GM12878 (cell line): ENCODE measurements at regions not wholly inside any gene's neighbourhood (a gene's known extent, or its start where the extent isn't known, plus 50 kb on each side); places are given as distances from the start of the nearest gene placed in this dataset.

Source experiments
- ATAC-seq: fragments of 200-7000 bp; cut with Tn5 transposase; 3 replicates; pipeline ENCODE4 v1.9.1; 2020; ENCODE audit warnings: mild to moderate bottlenecking, moderate library complexity
- BruUV-seq: library from RNA; stranded (reverse); fragments of 400-500 nt; replicated peaks from 2 replicates; lab custom pipeline; 2021; lab: Mats Ljungman, UMichigan
- CTCF ChIA-PET: fragments of 300-600 bp; sonication (Branson Sonifier 250); formaldehyde crosslinking; extraction: SDS; loops from one replicate; lab custom pipeline; 2021; ENCODE audit warnings: inconsistent platforms; lab: Yijun Ruan, JAX
- POLR2A ChIA-PET: fragments of 350-600 bp; formaldehyde crosslinking; extraction: SDS; loops from one replicate; lab custom pipeline; 2021; ENCODE audit warnings: inconsistent platforms; lab: Charles Lee
- RAD21 ChIA-PET: fragments of 300-600 bp; sonication (Branson Sonifier 250); formaldehyde crosslinking; loops from one replicate; lab custom pipeline; 2023; ENCODE audit warnings: antibody characterized with exemption; ENCODE audit not compliant: unreplicated experiment; lab: Charles Lee
- SMC1A ChIA-PET: fragments of 300-600 bp; sonication (Branson Sonifier 250); formaldehyde crosslinking; loops from one replicate; lab custom pipeline; 2023; ENCODE audit not compliant: unreplicated experiment, uncharacterized antibody; lab: Charles Lee
- DNase-seq: peaks from one replicate; pipeline ENCODE4 v3.0.0-alpha.2; 2011; ENCODE audit warnings: low read depth, low spot score
- FAIRE-seq: peaks from 3 replicates; lab custom pipeline; 2011; peaks lifted over from hg19 to GRCh38; lab: Jason Lieb, UNC
- H2AFZ ChIP-seq: 2 replicates; pipeline ENCODE4 v1.6.0; 2011; ENCODE audit warnings: low read depth, low read length, control low read depth; ENCODE audit not compliant: control insufficient read depth
- H3K27ac ChIP-seq: 2 replicates; pipeline ENCODE4 v1.5.1; 2011; ENCODE audit warnings: control low read depth; ENCODE audit not compliant: control insufficient read depth, insufficient read depth
- H3K27me3 ChIP-seq, 2 experiments: replicated peaks in 1 of 2; 2 replicates each; pipeline versions ENCODE4 v1.6.0 to v1.6.1; 2011; ENCODE audit warnings: low read length in 1 of 2; ENCODE audit not compliant: control insufficient read depth in 2 of 2, insufficient read depth in 2 of 2
- H3K36me3 ChIP-seq, 2 experiments: 2 replicates each; pipeline ENCODE4 v1.5.1; 2011; ENCODE audit warnings: low read length in 1 of 2; ENCODE audit not compliant: control insufficient read depth in 2 of 2, insufficient read depth in 2 of 2
- H3K4me1 ChIP-seq: 2 replicates; pipeline ENCODE4 v1.6.1; 2011; ENCODE audit warnings: mild to moderate bottlenecking, low read length, moderate library complexity, mixed read lengths; ENCODE audit not compliant: control insufficient read depth, insufficient read depth
- H3K4me2 ChIP-seq: 2 replicates; pipeline ENCODE4 v1.6.0; 2011; ENCODE audit warnings: control low read depth; ENCODE audit not compliant: control insufficient read depth, insufficient read depth
- H3K4me3 ChIP-seq: fragments of 200-600 bp; sonication (generic); 2 replicates; pipeline ENCODE4 v1.5.1; 2016
- H3K79me2 ChIP-seq: 2 replicates; pipeline ENCODE4 v1.6.0; 2011; ENCODE audit warnings: low read length; ENCODE audit not compliant: control insufficient read depth, insufficient read depth
- H3K9ac ChIP-seq: 2 replicates; pipeline ENCODE4 v1.8.0; 2011; ENCODE audit warnings: low read length, control low read depth, mixed read lengths; ENCODE audit not compliant: control insufficient read depth, insufficient read depth
- H3K9me3 ChIP-seq: replicated peaks from 3 replicates; pipeline ENCODE4 v1.5.1; 2011; ENCODE audit warnings: mild to moderate bottlenecking, low read length; ENCODE audit not compliant: control insufficient read depth, insufficient read depth
- H4K20me1 ChIP-seq: 2 replicates; pipeline ENCODE4 v1.6.0; 2011; ENCODE audit not compliant: control insufficient read depth, insufficient read depth
- DPF2 ChIP-seq: fragments of 450-650 bp; IDR thresholded peaks from 2 replicates; pipeline ENCODE4 v1.6.1; 2017; ENCODE audit warnings: mild to moderate bottlenecking
- EGR1 ChIP-seq, 2 experiments: IDR thresholded peaks; 1 replicate in 1 of 2; 2 replicates in 1 of 2; pipeline ENCODE4 v1.6.1; 2011 to 2012; ENCODE audit warnings: low read depth in 2 of 2, low read length in 2 of 2, borderline replicate concordance in 1 of 2, mild to moderate bottlenecking in 1 of 2, moderate library complexity in 1 of 2
- ELK1 ChIP-seq: IDR thresholded peaks from 2 replicates; pipeline ENCODE4 v1.6.1; 2012; ENCODE audit warnings: low read depth, low read length, improper control_type of control experiment
- FOXM1 ChIP-seq: IDR thresholded peaks from 2 replicates; pipeline ENCODE4 v1.6.1; 2012; ENCODE audit warnings: low read depth, mild to moderate bottlenecking, inconsistent platforms, low read length, moderate library complexity
- IRF3 ChIP-seq: fragments of 450-650 bp; IDR thresholded peaks from 2 replicates; pipeline ENCODE4 v1.6.1; 2014; ENCODE audit warnings: mild to moderate bottlenecking
- PAX8 ChIP-seq: fragments of 450-650 bp; IDR thresholded peaks from 2 replicates; pipeline ENCODE4 v1.6.1; 2017; ENCODE audit warnings: mild to moderate bottlenecking, moderate library complexity
- POU2F2 ChIP-seq: IDR thresholded peaks from 3 replicates; pipeline ENCODE4 v1.6.1; 2011; ENCODE audit warnings: low read depth, mild to moderate bottlenecking, low read length, borderline replicate concordance
- RAD21 ChIP-seq: IDR thresholded peaks from 2 replicates; pipeline ENCODE4 v1.6.1; 2011; ENCODE audit warnings: mild to moderate bottlenecking, low read depth, low read length, moderate library complexity; ENCODE audit not compliant: insufficient read depth
- RUNX3 ChIP-seq: IDR thresholded peaks from 2 replicates; pipeline ENCODE4 v1.6.1; 2012; ENCODE audit warnings: low read length, inconsistent platforms
- TCF12 ChIP-seq: IDR thresholded peaks from 2 replicates; pipeline ENCODE4 v1.6.1; 2011; ENCODE audit warnings: low read depth, mild to moderate bottlenecking, low read length
- ZBTB40 ChIP-seq: fragments of 450-650 bp; IDR thresholded peaks from 2 replicates; pipeline ENCODE4 v1.6.1; 2016; ENCODE audit warnings: mild to moderate bottlenecking, moderate library complexity, borderline replicate concordance
- WGBS: methylation state at CpG from one replicate; pipeline ENCODE4 v1.1.6; 2016; ENCODE audit warnings: low lambda C conversion rate; ENCODE audit not compliant: insufficient replicate concordance, insufficient coverage; ENCODE audit errors: missing lambda C conversion rate; 5-methylcytosine and 5-hydroxymethylcytosine counted together
- in situ Hi-C: fragments of 300-500 bp; cut with MboI; formaldehyde crosslinking; loops from 9 replicates; pipeline ENCODE4 v1.14.3; 2018; ENCODE audit warnings: mixed read lengths
- intact Hi-C: fragments of 100-400 bp; cut with micrococcal nuclease; formaldehyde crosslinking; loops from one replicate; pipeline ENCODE4 v1.14.2; 2022; ENCODE audit not compliant: unreplicated experiment

GRCh38 chr6:145208474-145208873 lies 526.8 kb downstream of the EPM2A start:
- in situ Hi-C loops = no loop called here
- H3K36me3 ChIP-seq = no peaks in the 10 kb centered on the region
- no peak for FAIRE-seq
- CTCF ChIA-PET = no interaction called here
- SMC1A ChIA-PET = interaction anchor here (1.1 kb wide), 1 partner anchor 622 kb away, joined by 3 read pairs; no protein-coding TSS in a partner anchor
- H3K9ac ChIP-seq = no peak overlapping the region
- no peaks in the 10 kb centered on the region for H4K20me1 ChIP-seq
- intact Hi-C loops = no loop called here
- POLR2A ChIA-PET = no interaction called here
- no peaks in the 10 kb centered on the region for H3K79me2 ChIP-seq
- H3K9me3 ChIP-seq = no peaks in the 10 kb centered on the region
- H3K4me1 ChIP-seq = peaks cover 5% of the 10 kb centered on the region; the same call in 1 of the 2 replicates
- H3K4me2 ChIP-seq = no peak overlapping the region
- DNase-seq = no peak
- WGBS = 0% methylated on average over 1 of the region's 1 CpG
- BruUV-seq = no TSS peak
- RAD21 ChIA-PET = interaction anchor here (1.6 kb wide), 1 partner anchor 425 kb away, joined by 3 read pairs; no protein-coding TSS in a partner anchor
- H3K27me3 ChIP-seq = no peaks in the 10 kb centered on the region
- H3K4me3 ChIP-seq = no peak overlapping the region
- H2AFZ ChIP-seq = no peak overlapping the region
- no peak for ATAC-seq
- TF ChIP-seq PAX8 = no peak
- no peak for TF ChIP-seq RAD21
- TF ChIP-seq ELK1 = no peak
- TF ChIP-seq DPF2 = no peak
- no peak for TF ChIP-seq POU2F2
- no peak for TF ChIP-seq RUNX3
- TF ChIP-seq EGR1 (IDR thresholded peaks at IDR 0.05; ENCODE audit: borderline replicate concordance in 1 of 2, low read depth in 2 of 2, low read length in 2 of 2) = no peak
- no peak for TF ChIP-seq ZBTB40
- no peak for TF ChIP-seq IRF3
- no peak for TF ChIP-seq FOXM1
- TF ChIP-seq TCF12 = no peak
- H3K27ac ChIP-seq = no peak overlapping the region
